ENCODE measurements at regions not wholly inside any gene's neighbourhood (a gene's known extent, or its start where the extent isn't known, plus 50 kb on each side); places are given as distances from the start of the nearest gene placed in this dataset.

GRCh38 chr9:2448193-2448738 is 173.3 kb upstream of the VLDLR start:
- no peaks in the 10 kb centered on the region for H3K36me3 ChIP-seq
- H3K4me1 ChIP-seq, result no peaks in the 10 kb centered on the region
- intact Hi-C loops (cut with DNase I; ENCODE audit: low total_unique reads), result no loop called here
- no peak for DNase-seq
- in situ Hi-C loops (cut with MboI; ENCODE audit: low pct_ligation_motif_present in 1 of 4, low pct_unique_long_range_greater_than_20kb in 1 of 4, low sequenced_read_pairs in 3 of 4), result no loop called here
- WGBS, 2 donors (ENCODE audit: low coverage in 1 of 2), result 50 to 88% methylated on average over 1 to 2 of the region's 2 CpGs
- no peak overlapping the region for H3K4me3 ChIP-seq
- H3K27me3 ChIP-seq, result no peaks in the 10 kb centered on the region
- H3K27ac ChIP-seq, result no peak overlapping the region
- H3K9me3 ChIP-seq, result no peaks in the 10 kb centered on the region
- no peak for TF ChIP-seq CTCF (IDR thresholded peaks at IDR 0.05)
- TF ChIP-seq POLR2AphosphoS5 (IDR thresholded peaks at IDR 0.05), result no peak
- TF ChIP-seq EP300 (IDR thresholded peaks at IDR 0.05; ENCODE audit: low read depth), result no peak
- no peak for TF ChIP-seq POLR2A (IDR thresholded peaks at IDR 0.05)

- in situ Hi-C loops (cut with MboI; ENCODE audit: low pct_ligation_motif_present in 1 of 4, low pct_unique_long_range_greater_than_20kb in 1 of 4, low sequenced_read_pairs in 3 of 4), result no loop called here
Observed at GRCh38 chr9:2453106-2453505, 168.5 kb upstream of the VLDLR start.

GRCh38 chr9:2453701-2454100 is 167.9 kb upstream of the VLDLR start:
- Histone ChIP-seq H3K9me3 (no peaks in the 10 kb centered on the region), H3K27me3 (no peaks in the 10 kb centered on the region), H3K4me1 (no peaks in the 10 kb centered on the region), H3K36me3 (no peaks in the 10 kb centered on the region), H3K27ac (no peak overlapping the region), H3K4me3 (no peak overlapping the region)
- in situ Hi-C loops (cut with MboI; ENCODE audit: low pct_ligation_motif_present in 1 of 4, low pct_unique_long_range_greater_than_20kb in 1 of 4, low sequenced_read_pairs in 3 of 4), result no loop called here
- TF ChIP-seq CTCF (IDR thresholded peaks at IDR 0.05), result no peak
- no peak for TF ChIP-seq EP300 (IDR thresholded peaks at IDR 0.05; ENCODE audit: low read depth)
- TF ChIP-seq POLR2AphosphoS5 (IDR thresholded peaks at IDR 0.05), result no peak
- TF ChIP-seq POLR2A (IDR thresholded peaks at IDR 0.05), result no peak
- DNase-seq, result no peak
- intact Hi-C loops (cut with DNase I; ENCODE audit: low total_unique reads), result no loop called here
- WGBS, 2 donors (ENCODE audit: low coverage in 1 of 2), result 67 to 96% methylated on average over 4 to 6 of the region's 6 CpGs

More at GRCh38 chr9:2453106-2453505, 168.5 kb upstream of the VLDLR start:
- Histone ChIP-seq H3K27ac (no peak overlapping the region), H3K36me3 (no peaks in the 10 kb centered on the region), H3K4me1 (no peaks in the 10 kb centered on the region), H3K27me3 (no peaks in the 10 kb centered on the region), H3K9me3 (no peaks in the 10 kb centered on the region), H3K4me3 (no peak overlapping the region)
- WGBS, 2 donors (ENCODE audit: low coverage in 1 of 2), result 80 to 83% methylated on average over 1 of the region's 1 CpG
- DNase-seq, result no peak
- intact Hi-C loops (cut with DNase I; ENCODE audit: low total_unique reads), result no loop called here
- TF ChIP-seq POLR2A (IDR thresholded peaks at IDR 0.05) (no peak), POLR2AphosphoS5 (IDR thresholded peaks at IDR 0.05) (no peak), EP300 (IDR thresholded peaks at IDR 0.05; ENCODE audit: low read depth) (no peak), CTCF (IDR thresholded peaks at IDR 0.05) (no peak)

GRCh38 chr9:2459756-2460155 is 161.8 kb upstream of the VLDLR start:
- Histone ChIP-seq H3K4me1 (no peaks in the 10 kb centered on the region), H3K27ac (no peak overlapping the region), H3K27me3 (no peaks in the 10 kb centered on the region), H3K36me3 (no peaks in the 10 kb centered on the region), H3K9me3 (no peaks in the 10 kb centered on the region), H3K4me3 (no peak overlapping the region)
- no peak for TF ChIP-seq POLR2A (IDR thresholded peaks at IDR 0.05)
- TF ChIP-seq POLR2AphosphoS5 (IDR thresholded peaks at IDR 0.05), result no peak
- no peak for TF ChIP-seq EP300 (IDR thresholded peaks at IDR 0.05; ENCODE audit: low read depth)
- no peak for TF ChIP-seq CTCF (IDR thresholded peaks at IDR 0.05)
- DNase-seq, result no peak
- intact Hi-C loops (cut with DNase I; ENCODE audit: low total_unique reads), result no loop called here
- in situ Hi-C loops (cut with MboI; ENCODE audit: low pct_ligation_motif_present in 1 of 4, low pct_unique_long_range_greater_than_20kb in 1 of 4, low sequenced_read_pairs in 3 of 4), result no loop called here
- WGBS, 2 donors (ENCODE audit: low coverage in 1 of 2), result 78 to 95% methylated on average over 3 of the region's 3 CpGs

Data from transverse colon (tissue), 4 donors.